GM18505 (cell line): ENCODE measurements at regions not wholly inside any gene's neighbourhood (a gene's known extent, or its start where the extent isn't known, plus 50 kb on each side); places are given as distances from the start of the nearest gene placed in this dataset.

Experiments used
- ATAC-seq: cut with Tn5 transposase; IDR thresholded peaks from one replicate; pipeline ENCODE4 v1.9.1; 2021; ENCODE audit not compliant: unreplicated experiment
- POLR2A ChIP-seq: IDR thresholded peaks from 4 replicates; pipeline ENCODE4 v1.6.1; 2011; ENCODE audit warnings: borderline replicate concordance; ENCODE audit not compliant: insufficient read depth, insufficient read length; ENCODE audit errors: extremely low read depth

GRCh38 chr5:72613515-72613914 lies 106.3 kb upstream of the ZNF366 start:
- no peak for ATAC-seq
- TF ChIP-seq POLR2A: no peak

- no peak for ATAC-seq
- TF ChIP-seq POLR2A: no peak
These were observed 105.6 kb upstream of the ZNF366 start for GRCh38 chr5:72612810-72613209.

- TF ChIP-seq POLR2A: no peak
- ATAC-seq: no peak
These were observed 104.0 kb upstream of the ZNF366 start for GRCh38 chr5:72611118-72611730.

- ATAC-seq: no peak
- no peak for TF ChIP-seq POLR2A
These were observed 101.7 kb upstream of the ZNF366 start for GRCh38 chr5:72608926-72609325.

- no peak for ATAC-seq
- TF ChIP-seq POLR2A: no peak
These were observed 101.1 kb upstream of the ZNF366 start for GRCh38 chr5:72608297-72608696.

- no peak for ATAC-seq
- TF ChIP-seq POLR2A: no peak
These were observed 100.2 kb upstream of the ZNF366 start for GRCh38 chr5:72607381-72607780.

GRCh38 chr5:72606525-72606924 lies 99.3 kb upstream of the ZNF366 start:
- no peak for TF ChIP-seq POLR2A
- no peak for ATAC-seq

- ATAC-seq: no peak
These were observed 98.4 kb upstream of the ZNF366 start for GRCh38 chr5:72605632-72606031.

GRCh38 chr5:72604798-72605154 lies 97.6 kb upstream of the ZNF366 start:
- no peak for ATAC-seq
- no peak for TF ChIP-seq POLR2A

More at GRCh38 chr5:72605632-72606031, 98.4 kb upstream of the ZNF366 start:
- TF ChIP-seq POLR2A: no peak

GRCh38 chr5:72604111-72604797 lies 97.0 kb upstream of the ZNF366 start:
- no peak for TF ChIP-seq POLR2A
- no peak for ATAC-seq

- ATAC-seq: no peak
These were observed 95.8 kb upstream of the ZNF366 start for GRCh38 chr5:72602696-72603685.

GRCh38 chr5:72601861-72602260 lies 94.7 kb upstream of the ZNF366 start:
- TF ChIP-seq POLR2A: no peak
- no peak for ATAC-seq

More at GRCh38 chr5:72602696-72603685, 95.8 kb upstream of the ZNF366 start:
- TF ChIP-seq POLR2A: no peak

GRCh38 chr5:72600391-72600981 lies 93.3 kb upstream of the ZNF366 start:
- ATAC-seq: no peak
- TF ChIP-seq POLR2A: no peak

- no peak for ATAC-seq
- TF ChIP-seq POLR2A: no peak
These were observed 92.5 kb upstream of the ZNF366 start for GRCh38 chr5:72599519-72600370.
